Nephron progenitor cell (in vitro differentiated cells): ENCODE measurements at regions not wholly inside any gene's neighbourhood (a gene's known extent, or its start where the extent isn't known, plus 50 kb on each side); places are given as distances from the start of the nearest gene placed in this dataset.

ENCODE experiments used
- DNase-seq: peaks from one replicate; pipeline ENCODE4 v3.0.0; 2021
- H3K27ac Mint-ChIP-seq: 2 replicates; pipeline ENCODE4 v1.8.0; 2021; ENCODE audit warnings: mild to moderate bottlenecking, moderate library complexity, mixed read lengths
- H3K27me3 Mint-ChIP-seq: 2 replicates; pipeline ENCODE4 v1.8.0; 2021; ENCODE audit warnings: mild to moderate bottlenecking, low read depth, mixed read lengths; ENCODE audit not compliant: poor library complexity
- H3K36me3 Mint-ChIP-seq: 2 replicates; pipeline ENCODE4 v1.8.0; 2021; ENCODE audit warnings: low read depth, mixed read lengths
- H3K4me1 Mint-ChIP-seq: 2 replicates; pipeline ENCODE4 v1.8.0; 2021; ENCODE audit warnings: mixed read lengths
- H3K4me3 Mint-ChIP-seq: 2 replicates; pipeline ENCODE4 v1.8.0; 2021; ENCODE audit warnings: mild to moderate bottlenecking, moderate library complexity, mixed read lengths
- H3K9me3 Mint-ChIP-seq: 2 replicates; pipeline ENCODE4 v1.8.0; 2021; ENCODE audit warnings: mild to moderate bottlenecking, moderate library complexity, mixed read lengths
- TF ChIP-seq, protein P1 (sequence below): fragments of 200-600 bp; sonication (generic); IDR thresholded peaks from 2 replicates; pipeline ENCODE4 v1.5.0; 2021; ENCODE audit warnings: antibody characterized with exemption

DNA sequence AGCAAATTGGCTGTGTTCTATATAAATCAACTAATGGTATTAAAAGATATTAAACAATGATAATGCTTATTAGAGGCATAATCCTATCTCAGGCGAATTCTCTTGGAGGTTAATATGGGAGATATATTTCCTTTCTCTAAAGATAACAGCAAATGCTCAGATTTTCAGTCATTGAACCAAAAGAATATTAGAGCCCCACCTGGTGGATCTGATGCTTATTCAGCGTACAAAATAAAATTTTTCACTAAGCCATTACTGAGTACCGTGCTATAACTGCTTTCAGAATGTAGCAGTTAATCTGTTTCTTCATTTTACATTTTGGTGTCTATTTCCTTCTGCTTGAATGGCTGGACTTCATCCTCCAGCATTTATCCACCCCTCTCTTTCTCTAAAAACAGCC lies 143.3 kb upstream of the IPO5 start:
- TF ChIP-seq, protein P1, sequence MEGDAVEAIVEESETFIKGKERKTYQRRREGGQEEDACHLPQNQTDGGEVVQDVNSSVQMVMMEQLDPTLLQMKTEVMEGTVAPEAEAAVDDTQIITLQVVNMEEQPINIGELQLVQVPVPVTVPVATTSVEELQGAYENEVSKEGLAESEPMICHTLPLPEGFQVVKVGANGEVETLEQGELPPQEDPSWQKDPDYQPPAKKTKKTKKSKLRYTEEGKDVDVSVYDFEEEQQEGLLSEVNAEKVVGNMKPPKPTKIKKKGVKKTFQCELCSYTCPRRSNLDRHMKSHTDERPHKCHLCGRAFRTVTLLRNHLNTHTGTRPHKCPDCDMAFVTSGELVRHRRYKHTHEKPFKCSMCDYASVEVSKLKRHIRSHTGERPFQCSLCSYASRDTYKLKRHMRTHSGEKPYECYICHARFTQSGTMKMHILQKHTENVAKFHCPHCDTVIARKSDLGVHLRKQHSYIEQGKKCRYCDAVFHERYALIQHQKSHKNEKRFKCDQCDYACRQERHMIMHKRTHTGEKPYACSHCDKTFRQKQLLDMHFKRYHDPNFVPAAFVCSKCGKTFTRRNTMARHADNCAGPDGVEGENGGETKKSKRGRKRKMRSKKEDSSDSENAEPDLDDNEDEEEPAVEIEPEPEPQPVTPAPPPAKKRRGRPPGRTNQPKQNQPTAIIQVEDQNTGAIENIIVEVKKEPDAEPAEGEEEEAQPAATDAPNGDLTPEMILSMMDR: peak; percentile 31
- H3K4me3 Mint-ChIP-seq: no peak overlapping the region
- peaks cover 3% of the 10 kb centered on the region for H3K27me3 Mint-ChIP-seq
- DNase-seq: no peak
- no peaks in the 10 kb centered on the region for H3K4me1 Mint-ChIP-seq
- no peak overlapping the region for H3K27ac Mint-ChIP-seq
- peaks cover 15% of the 10 kb centered on the region for H3K9me3 Mint-ChIP-seq
- H3K36me3 Mint-ChIP-seq: no peaks in the 10 kb centered on the region

GRCh38 chr13:97822377-97822776 lies 131.1 kb upstream of the IPO5 start:
- H3K27ac Mint-ChIP-seq: no peak overlapping the region
- DNase-seq: no peak
- H3K4me3 Mint-ChIP-seq: no peak overlapping the region
- no peaks in the 10 kb centered on the region for H3K4me1 Mint-ChIP-seq
- no peaks in the 10 kb centered on the region for H3K9me3 Mint-ChIP-seq
- TF ChIP-seq, protein P1: no peak
- peaks cover 4% of the 10 kb centered on the region for H3K27me3 Mint-ChIP-seq
- no peaks in the 10 kb centered on the region for H3K36me3 Mint-ChIP-seq

GRCh38 chr13:97826421-97827012 lies 127.0 kb upstream of the IPO5 start:
- no peak for DNase-seq
- Mint-ChIP-seq H3K4me1 (no peaks in the 10 kb centered on the region), H3K27me3 (peaks cover 11% of the 10 kb centered on the region), H3K36me3 (no peaks in the 10 kb centered on the region), H3K9me3 (no peaks in the 10 kb centered on the region), H3K27ac (no peak overlapping the region), H3K4me3 (no peak overlapping the region)
- TF ChIP-seq, protein P1: no peak

DNA sequence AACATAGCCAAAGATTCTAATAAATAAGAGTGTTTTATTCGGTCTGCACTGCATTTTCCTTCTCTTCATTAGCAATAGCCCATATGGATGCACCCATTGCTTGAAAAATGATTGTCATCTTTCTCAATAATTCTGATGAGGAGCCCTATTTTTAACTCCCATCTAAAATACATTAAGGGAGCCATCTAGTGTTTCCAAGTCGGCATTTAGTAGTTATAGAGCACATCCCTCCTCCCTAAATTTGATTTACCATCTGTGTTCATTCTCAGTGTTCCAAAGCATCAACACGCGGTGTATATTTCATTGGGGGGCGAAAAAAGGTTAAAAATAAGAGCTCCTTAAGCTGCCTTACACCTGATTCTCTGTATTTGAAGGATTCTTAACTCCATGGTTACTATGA lies 119.2 kb upstream of the IPO5 start:
- H3K36me3 Mint-ChIP-seq: no peaks in the 10 kb centered on the region
- no peak for DNase-seq
- H3K4me1 Mint-ChIP-seq: no peaks in the 10 kb centered on the region
- H3K27ac Mint-ChIP-seq: no peak overlapping the region
- no peak overlapping the region for H3K4me3 Mint-ChIP-seq
- peaks cover 21% of the 10 kb centered on the region for H3K9me3 Mint-ChIP-seq
- TF ChIP-seq, protein P1: no peak
- peaks cover 15% of the 10 kb centered on the region for H3K27me3 Mint-ChIP-seq

DNA sequence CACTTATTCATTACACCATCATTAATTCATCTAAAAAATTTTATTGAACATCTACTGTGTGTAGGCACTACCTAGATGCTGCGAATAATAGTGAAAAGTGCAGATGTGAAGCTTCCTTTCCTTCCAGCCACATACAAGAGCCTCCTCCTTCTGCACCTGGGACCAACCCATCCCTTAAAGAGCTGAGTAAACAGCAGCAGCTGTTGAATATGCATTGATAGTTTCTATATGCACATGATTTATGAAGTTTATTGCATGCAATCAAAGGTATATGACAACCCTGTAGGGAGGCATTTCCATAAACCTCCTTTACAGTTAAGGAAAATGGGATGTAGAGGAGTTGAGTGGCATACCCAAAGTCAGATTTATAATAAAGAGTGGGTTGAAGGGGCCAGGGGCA lies 110.3 kb upstream of the IPO5 start:
- peaks cover 16% of the 10 kb centered on the region for H3K27me3 Mint-ChIP-seq
- no peak overlapping the region for H3K27ac Mint-ChIP-seq
- no peaks in the 10 kb centered on the region for H3K36me3 Mint-ChIP-seq
- TF ChIP-seq, protein P1: no peak
- H3K9me3 Mint-ChIP-seq: peaks cover 6% of the 10 kb centered on the region
- no peak overlapping the region for H3K4me3 Mint-ChIP-seq
- no peak for DNase-seq
- no peaks in the 10 kb centered on the region for H3K4me1 Mint-ChIP-seq

GRCh38 chr13:97844151-97844550 lies 109.3 kb upstream of the IPO5 start:
- no peak for DNase-seq
- Mint-ChIP-seq H3K27ac (no peak overlapping the region), H3K4me1 (peaks cover 2% of the 10 kb centered on the region), H3K9me3 (peaks cover under 1% of the 10 kb centered on the region), H3K36me3 (no peaks in the 10 kb centered on the region), H3K27me3 (peaks cover 12% of the 10 kb centered on the region), H3K4me3 (no peak overlapping the region)
- TF ChIP-seq, protein P1: no peak
